Naive thymus-derived CD4-positive, alpha-beta T cell (primary cell): ENCODE measurements at regions not wholly inside any gene's neighbourhood (a gene's known extent, or its start where the extent isn't known, plus 50 kb on each side); places are given as distances from the start of the nearest gene placed in this dataset.

ENCODE experiments used
- ATAC-seq: fragments of 150-1000 bp; cut with Tn5 transposase; 2 replicates; pipeline ENCODE4 v1.10.0; 2021; ENCODE audit warnings: mild to moderate bottlenecking, moderate library complexity
- CTCF ChIA-PET: fragments of 350-600 bp; sonication (Branson Sonifier 250); formaldehyde crosslinking; loops from one replicate; lab custom pipeline; 2021; ENCODE audit warnings: antibody characterized with exemption; lab: Charles Lee
- POLR2A ChIA-PET: fragments of 350-600 bp; sonication (Branson Sonifier 250); formaldehyde crosslinking; loops from one replicate; lab custom pipeline; 2021; ENCODE audit warnings: antibody characterized with exemption, inconsistent platforms; lab: Charles Lee
- DNase-seq, 9 donors: peaks; one replicate each; pipeline versions ENCODE4 v3.0.0 to v3.0.0-alpha.2; 2020 to 2022; ENCODE audit warnings: mixed read lengths in 1 of 9
- H3K27ac ChIP-seq: one replicate; pipeline ENCODE4 v1.7.0; 2013; ENCODE audit warnings: mild to moderate bottlenecking, low read depth, low read length, moderate library complexity
- H3K27me3 ChIP-seq, 2 donors: one replicate each; pipeline ENCODE4 v1.7.0; 2013; ENCODE audit warnings: low read length in 2 of 2, mild to moderate bottlenecking in 2 of 2, moderate library complexity in 2 of 2; ENCODE audit not compliant: control insufficient read depth in 2 of 2, insufficient read depth in 2 of 2
- H3K36me3 ChIP-seq, 3 experiments: 1 replicate in 2 of 3; 2 replicates in 1 of 3; pipeline ENCODE4 v1.7.0; 2013; ENCODE audit warnings: low read length in 3 of 3, mild to moderate bottlenecking in 3 of 3, moderate library complexity in 1 of 3; ENCODE audit not compliant: insufficient read depth in 3 of 3, control insufficient read depth in 2 of 3
- H3K4me1 ChIP-seq, 2 donors: one replicate each; pipeline ENCODE4 v1.7.0; 2013; ENCODE audit warnings: low read length in 2 of 2, mild to moderate bottlenecking in 2 of 2, moderate library complexity in 1 of 2; ENCODE audit not compliant: control insufficient read depth in 2 of 2, insufficient read depth in 2 of 2
- H3K4me3 ChIP-seq: 2 replicates; pipeline ENCODE4 v1.7.0; 2013; ENCODE audit warnings: mild to moderate bottlenecking, low read length
- H3K9me3 ChIP-seq, 3 experiments: 1 replicate in 2 of 3; 2 replicates in 1 of 3; pipeline ENCODE4 v1.7.0; 2013; ENCODE audit warnings: low read length in 3 of 3; ENCODE audit not compliant: control insufficient read depth in 2 of 3
- H3K27ac Mint-ChIP-seq, 9 donors: one replicate each; pipeline ENCODE4 v1.8.0; 2020 to 2022; ENCODE audit warnings: mixed read lengths in 9 of 9, mild to moderate bottlenecking in 8 of 9, moderate library complexity in 5 of 9, inconsistent platforms in 2 of 9
- H3K27me3 Mint-ChIP-seq, 5 donors: one replicate each; pipeline ENCODE4 v1.8.0; 2021 to 2022; ENCODE audit warnings: mixed read lengths in 5 of 5, mild to moderate bottlenecking in 1 of 5
- H3K36me3 Mint-ChIP-seq, 5 donors: one replicate each; pipeline ENCODE4 v1.8.0; 2020 to 2022; ENCODE audit warnings: mixed read lengths in 5 of 5, mild to moderate bottlenecking in 3 of 5, inconsistent platforms in 1 of 5
- H3K4me1 Mint-ChIP-seq, 7 donors: one replicate each; pipeline ENCODE4 v1.8.0; 2020 to 2022; ENCODE audit warnings: mixed read lengths in 7 of 7, mild to moderate bottlenecking in 3 of 7, inconsistent platforms in 1 of 7
- H3K4me3 Mint-ChIP-seq, 10 donors: one replicate each; pipeline ENCODE4 v1.8.0; 2020 to 2022; ENCODE audit warnings: mild to moderate bottlenecking in 10 of 10, mixed read lengths in 10 of 10, moderate library complexity in 6 of 10, inconsistent platforms in 2 of 10
- H3K9me3 Mint-ChIP-seq, 11 donors: one replicate each; pipeline ENCODE4 v1.8.0; 2020 to 2022; ENCODE audit warnings: mixed read lengths in 11 of 11, mild to moderate bottlenecking in 4 of 11, inconsistent platforms in 1 of 11, moderate library complexity in 1 of 11
- intact Hi-C, 2 donors: fragments of 100-400 bp; cut with micrococcal nuclease; formaldehyde crosslinking; loops; one replicate each; pipeline ENCODE4 v1.15.1; 2023

DNA sequence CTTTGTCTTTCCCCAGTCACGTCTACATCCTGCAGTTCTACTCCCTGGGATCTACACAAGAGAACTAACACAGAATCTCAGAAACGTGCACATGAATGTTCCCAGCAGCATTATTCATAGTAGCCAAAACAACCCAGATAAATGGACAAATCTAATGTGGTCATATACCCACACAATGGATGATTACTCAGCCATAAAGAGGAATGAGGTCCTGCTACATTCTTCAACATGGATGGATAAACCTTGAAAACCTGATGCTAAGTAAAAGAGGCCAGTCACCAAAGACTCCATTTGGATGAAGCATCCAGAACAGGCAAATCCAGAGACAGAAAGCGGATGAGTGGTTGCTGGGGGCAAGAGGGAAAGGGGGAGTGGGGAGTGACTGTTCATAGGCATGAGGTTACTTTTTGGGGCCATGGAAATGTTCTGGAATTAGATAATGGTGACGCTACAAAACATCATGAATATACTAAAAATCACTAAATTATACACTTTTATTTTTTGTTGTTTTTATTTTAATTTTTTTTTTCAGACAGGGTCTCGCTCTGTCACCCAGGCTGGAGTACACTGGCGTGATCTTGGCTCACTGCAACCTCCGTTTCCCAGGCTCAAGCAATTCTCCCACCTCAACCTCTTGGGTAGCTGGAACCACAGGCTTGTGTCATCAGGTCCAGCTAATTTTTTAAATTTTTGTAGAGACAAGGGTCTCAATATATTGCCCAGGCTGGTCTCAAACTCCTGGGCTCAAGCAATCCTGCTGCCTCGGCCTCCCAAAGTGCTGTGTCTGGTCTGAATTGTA, 50.8 kb upstream of the DSN1 start:
- ChIA-PET POLR2A (no interaction called here), CTCF (interaction anchor here (0.7 kb wide), 1 partner anchor 1359 kb away, joined by 3 read pairs; no protein-coding TSS in a partner anchor)
- no peak overlapping the region for H3K27ac Mint-ChIP-seq
- Histone ChIP-seq H3K9me3 (no peaks in the 10 kb centered on the region), H3K27ac (no peak overlapping the region), H3K4me1 (no peaks in the 10 kb centered on the region), H3K27me3 (no peaks in the 10 kb centered on the region), H3K4me3 (no peak overlapping the region), H3K36me3 (no peaks in the 10 kb centered on the region)
- H3K9me3 Mint-ChIP-seq, result no peaks in the 10 kb centered on the region
- H3K27me3 Mint-ChIP-seq, result no peaks in the 10 kb centered on the region
- DNase-seq (no peak), ATAC-seq (no peak)
- peaks cover 0 to 20% (median 0%) of the 10 kb centered on the region in 7 donors for H3K4me1 Mint-ChIP-seq
- no peak overlapping the region for H3K4me3 Mint-ChIP-seq
- H3K36me3 Mint-ChIP-seq, result peaks cover 0 to 2% (median 0%) of the 10 kb centered on the region in 5 donors
- intact Hi-C loops, result no loop called here

- POLR2A ChIA-PET, result interaction anchor here (0.6 kb wide), 1 partner anchor 31 kb away, joined by 3 read pairs; no protein-coding TSS in a partner anchor
- H3K4me3 ChIP-seq, result no peak overlapping the region
- no peaks in the 10 kb centered on the region for H3K36me3 ChIP-seq
- intact Hi-C loops, result loop anchor here in 1 of 2 donors (5.0 kb wide), 1 partner anchor 37 kb away; a partner anchor contains a TSS
- Mint-ChIP-seq H3K27ac (no peak overlapping the region), H3K4me3 (no peak overlapping the region), H3K36me3 (peaks cover 0 to 2% (median 0%) of the 10 kb centered on the region in 5 donors), H3K27me3 (no peaks in the 10 kb centered on the region), H3K4me1 (peaks cover 0 to 20% (median 0%) of the 10 kb centered on the region in 7 donors), H3K9me3 (no peaks in the 10 kb centered on the region)
- H3K4me1 ChIP-seq, result no peaks in the 10 kb centered on the region
- ATAC-seq (no peak), DNase-seq (no peak)
- no peaks in the 10 kb centered on the region for H3K9me3 ChIP-seq
- CTCF ChIA-PET, result no interaction called here
- H3K27ac ChIP-seq, result no peak overlapping the region
- no peaks in the 10 kb centered on the region for H3K27me3 ChIP-seq
Observed at GRCh38 chr20:36825385-36826104, 50.4 kb upstream of the TLDC2 start.
